SK-N-MC (cell line): ENCODE measurements at regions not wholly inside any gene's neighbourhood (a gene's known extent, or its start where the extent isn't known, plus 50 kb on each side); places are given as distances from the start of the nearest gene placed in this dataset.

Experiments
- EZH2 ChIP-seq: fragments of 200-600 bp; sonication (generic); IDR thresholded peaks from one replicate; pipeline ENCODE4 v1.6.1; 2017; ENCODE audit warnings: antibody characterized with exemption
- POLR2AphosphoS5 ChIP-seq: IDR thresholded peaks from 2 replicates; pipeline ENCODE4 v1.6.1; 2012; ENCODE audit warnings: mild to moderate bottlenecking, low read depth, low read length, borderline replicate concordance

DNA sequence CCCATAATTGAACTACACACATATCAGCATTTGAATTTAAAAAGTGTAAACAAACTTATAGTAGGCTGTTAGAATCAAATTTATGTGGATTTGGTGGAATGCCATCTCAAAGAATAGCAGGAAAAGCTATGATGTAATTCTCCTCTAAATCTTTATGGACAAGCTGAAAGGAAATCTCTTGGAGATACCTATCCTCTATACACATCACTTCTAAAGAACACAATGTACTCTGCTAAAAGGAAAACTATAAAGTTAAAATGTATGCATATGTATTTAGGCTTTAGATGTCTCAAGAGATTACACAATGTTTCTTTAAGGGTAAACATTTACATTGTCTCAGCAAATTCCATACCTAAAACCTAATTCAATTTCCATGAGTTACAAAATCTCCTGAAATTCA is 323.3 kb downstream of the CRPPA start:
- no peak for TF ChIP-seq EZH2
- no peak for TF ChIP-seq POLR2AphosphoS5
